Neuron (in vitro differentiated cells): ENCODE measurements at regions not wholly inside any gene's neighbourhood (a gene's known extent, or its start where the extent isn't known, plus 50 kb on each side); places are given as distances from the start of the nearest gene placed in this dataset.

ENCODE experiments used
- H2AFZ ChIP-seq: one replicate; pipeline ENCODE4 v1.6.1; 2013; ENCODE audit warnings: low read depth, mild to moderate bottlenecking, inconsistent platforms, low read length, moderate library complexity
- H3K27me3 ChIP-seq: one replicate; pipeline ENCODE4 v1.6.1; 2013; ENCODE audit warnings: low read length; ENCODE audit not compliant: insufficient read depth
- H3K36me3 ChIP-seq: one replicate; pipeline ENCODE4 v1.6.1; 2013; ENCODE audit warnings: low read length; ENCODE audit not compliant: insufficient read depth
- H3K4me1 ChIP-seq: one replicate; pipeline ENCODE4 v1.6.1; 2013; ENCODE audit warnings: low read length; ENCODE audit not compliant: insufficient read depth
- H3K4me3 ChIP-seq: 2 replicates; pipeline ENCODE4 v1.5.1; 2013; ENCODE audit warnings: mild to moderate bottlenecking, low read length, moderate library complexity
- H3K9me3 ChIP-seq: one replicate; pipeline ENCODE4 v1.6.1; 2013; ENCODE audit warnings: low read length

DNA sequence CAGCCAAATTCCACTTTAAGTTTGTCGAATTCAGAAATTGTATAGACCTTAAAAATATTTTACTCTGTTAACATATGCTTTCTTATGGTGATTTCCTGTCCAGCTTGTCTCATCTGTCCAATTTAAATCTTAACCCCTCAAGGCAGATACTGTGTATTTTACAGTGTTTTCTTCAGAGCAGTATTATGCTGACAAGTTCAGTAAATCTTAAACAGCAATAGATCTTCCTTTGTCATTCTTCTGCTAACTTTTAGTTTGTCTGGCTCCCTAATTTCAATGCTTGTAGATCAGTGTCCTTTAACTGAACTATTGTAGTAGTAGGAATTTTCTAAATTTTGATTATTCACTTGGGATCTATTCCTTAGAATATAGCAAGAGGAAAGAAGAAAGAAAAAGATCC, 52.8 kb upstream of the MEIS1 start:
- no peak overlapping the region for H3K4me3 ChIP-seq
- no peaks in the 10 kb centered on the region for H3K36me3 ChIP-seq
- H2AFZ ChIP-seq = no peak overlapping the region
- no peaks in the 10 kb centered on the region for H3K9me3 ChIP-seq
- H3K27me3 ChIP-seq = no peaks in the 10 kb centered on the region
- no peaks in the 10 kb centered on the region for H3K4me1 ChIP-seq

DNA sequence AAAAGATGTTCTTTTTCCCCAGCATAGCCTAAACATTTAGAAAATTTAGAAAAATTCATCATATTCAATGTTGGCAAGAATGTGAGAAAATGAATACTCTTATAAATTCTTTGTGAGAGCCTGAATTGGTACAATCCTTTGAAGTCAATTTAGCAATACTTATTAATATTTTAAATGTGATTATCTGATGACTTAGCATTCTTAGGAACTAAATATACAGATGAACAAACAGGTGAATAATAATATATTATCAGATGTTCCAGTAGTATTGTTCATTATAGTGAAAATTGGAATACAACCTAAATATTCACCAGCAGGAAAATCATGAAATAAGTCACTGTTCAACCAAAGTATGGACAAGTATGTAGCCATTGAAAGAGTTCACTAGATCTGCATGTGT, 55.5 kb upstream of the MEIS1 start:
- Histone ChIP-seq H3K4me3 (no peak overlapping the region), H3K4me1 (no peaks in the 10 kb centered on the region), H3K9me3 (no peaks in the 10 kb centered on the region), H2AFZ (no peak overlapping the region), H3K27me3 (no peaks in the 10 kb centered on the region), H3K36me3 (no peaks in the 10 kb centered on the region)

DNA sequence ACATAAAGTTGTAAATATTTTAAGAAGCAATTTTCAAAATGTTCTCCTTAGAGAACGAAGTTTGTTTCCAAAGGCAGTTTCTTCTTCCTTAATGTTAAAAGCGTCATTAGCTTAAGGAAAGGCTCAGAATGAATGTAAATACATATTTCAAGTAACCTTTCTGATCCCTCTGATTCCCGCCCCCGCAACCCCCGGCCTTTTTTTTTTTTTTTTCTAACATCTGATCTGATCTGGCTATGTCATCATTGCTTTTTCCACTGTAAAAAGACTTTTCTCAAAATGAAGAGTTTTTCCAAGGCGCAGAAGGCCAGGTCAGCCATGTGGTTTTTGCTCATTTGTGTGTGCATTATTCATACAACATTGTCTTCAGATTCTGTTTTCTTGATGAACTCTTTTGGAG, 57.1 kb upstream of the MEIS1 start:
- H3K36me3 ChIP-seq = no peaks in the 10 kb centered on the region
- no peaks in the 10 kb centered on the region for H3K27me3 ChIP-seq
- H2AFZ ChIP-seq = no peak overlapping the region
- H3K4me3 ChIP-seq = no peak overlapping the region
- no peaks in the 10 kb centered on the region for H3K4me1 ChIP-seq
- H3K9me3 ChIP-seq = no peaks in the 10 kb centered on the region

- no peak overlapping the region for H3K4me3 ChIP-seq
- H3K9me3 ChIP-seq = no peaks in the 10 kb centered on the region
- no peaks in the 10 kb centered on the region for H3K27me3 ChIP-seq
- no peaks in the 10 kb centered on the region for H3K36me3 ChIP-seq
- no peak overlapping the region for H2AFZ ChIP-seq
- no peaks in the 10 kb centered on the region for H3K4me1 ChIP-seq
Measured at GRCh38 chr2:66370824-66371223, 64.1 kb upstream of the MEIS1 start.

DNA sequence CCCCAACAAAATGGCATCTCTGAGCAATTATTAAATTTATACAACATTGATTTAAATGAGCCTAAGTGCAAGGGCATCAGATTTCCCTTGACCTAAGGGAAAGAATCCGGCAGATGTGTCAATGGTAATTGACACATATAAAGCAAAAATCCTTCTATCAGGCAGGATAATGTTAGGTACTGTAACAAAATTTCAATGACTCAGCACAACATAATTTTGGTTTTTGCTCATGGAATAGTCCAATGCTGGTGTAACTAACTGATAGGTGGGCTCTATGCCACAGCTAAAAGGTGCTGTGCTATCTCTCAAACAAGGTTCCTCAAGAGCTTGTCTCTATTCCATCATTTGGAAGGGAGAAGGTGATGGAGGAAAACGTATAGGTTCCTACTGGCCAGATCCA, 68.3 kb upstream of the MEIS1 start:
- Histone ChIP-seq H3K36me3 (no peaks in the 10 kb centered on the region), H3K4me3 (no peak overlapping the region), H3K27me3 (no peaks in the 10 kb centered on the region), H2AFZ (no peak overlapping the region), H3K9me3 (no peaks in the 10 kb centered on the region), H3K4me1 (no peaks in the 10 kb centered on the region)

- Histone ChIP-seq H3K27me3 (no peaks in the 10 kb centered on the region), H3K9me3 (no peaks in the 10 kb centered on the region), H3K4me1 (no peaks in the 10 kb centered on the region)
Measured at GRCh38 chr2:66364495-66365333, 70.2 kb upstream of the MEIS1 start.

GRCh38 chr2:66362701-66363100, 72.2 kb upstream of the MEIS1 start:
- Histone ChIP-seq H3K27me3 (no peaks in the 10 kb centered on the region), H2AFZ (peak overlapping the region; percentile 26), H3K9me3 (no peaks in the 10 kb centered on the region), H3K4me3 (no peak overlapping the region), H3K4me1 (no peaks in the 10 kb centered on the region), H3K36me3 (no peaks in the 10 kb centered on the region)

More at GRCh38 chr2:66364495-66365333, 70.2 kb upstream of the MEIS1 start:
- Histone ChIP-seq H3K4me3 (no peak overlapping the region), H2AFZ (no peak overlapping the region), H3K36me3 (no peaks in the 10 kb centered on the region)

DNA sequence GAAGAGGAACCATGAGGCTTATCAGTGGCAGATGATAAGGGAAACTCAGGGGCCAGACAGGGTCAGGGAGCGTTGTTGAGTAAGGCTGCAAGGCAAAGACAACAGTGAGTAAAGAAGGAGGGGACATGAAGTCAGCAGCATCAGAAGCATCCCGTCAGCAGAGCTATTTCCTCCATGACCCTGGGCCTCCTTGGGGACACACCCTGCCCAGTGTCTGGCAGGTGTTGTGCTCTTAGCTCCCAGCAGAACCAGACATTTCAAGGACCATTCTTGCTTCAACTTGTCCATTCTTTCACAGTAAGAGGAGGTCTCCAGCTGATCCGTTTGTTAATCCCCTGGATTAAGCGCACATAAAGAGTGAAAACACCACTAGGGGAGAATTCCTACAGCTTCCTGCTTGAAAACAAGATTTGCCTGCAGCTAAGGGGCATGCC, 88.7 kb upstream of the MEIS1 start:
- H3K4me3 ChIP-seq = no peak overlapping the region
- H3K9me3 ChIP-seq = no peaks in the 10 kb centered on the region
- H2AFZ ChIP-seq = no peak overlapping the region
- no peaks in the 10 kb centered on the region for H3K4me1 ChIP-seq
- H3K27me3 ChIP-seq = no peaks in the 10 kb centered on the region
- H3K36me3 ChIP-seq = no peaks in the 10 kb centered on the region

GRCh38 chr2:66344087-66344663, 90.8 kb upstream of the MEIS1 start:
- no peaks in the 10 kb centered on the region for H3K9me3 ChIP-seq
- H3K4me1 ChIP-seq = no peaks in the 10 kb centered on the region
- H3K4me3 ChIP-seq = no peak overlapping the region
- no peaks in the 10 kb centered on the region for H3K27me3 ChIP-seq
- no peaks in the 10 kb centered on the region for H3K36me3 ChIP-seq
- no peak overlapping the region for H2AFZ ChIP-seq

GRCh38 chr2:66343259-66343658, 91.7 kb upstream of the MEIS1 start:
- H2AFZ ChIP-seq = no peak overlapping the region
- H3K4me1 ChIP-seq = no peaks in the 10 kb centered on the region
- H3K9me3 ChIP-seq = no peaks in the 10 kb centered on the region
- H3K4me3 ChIP-seq = no peak overlapping the region
- no peaks in the 10 kb centered on the region for H3K27me3 ChIP-seq
- no peaks in the 10 kb centered on the region for H3K36me3 ChIP-seq

GRCh38 chr2:66340521-66340920, 94.4 kb upstream of the MEIS1 start:
- Histone ChIP-seq H3K36me3 (no peaks in the 10 kb centered on the region), H3K9me3 (no peaks in the 10 kb centered on the region), H3K27me3 (no peaks in the 10 kb centered on the region), H3K4me3 (no peak overlapping the region), H2AFZ (no peak overlapping the region), H3K4me1 (no peaks in the 10 kb centered on the region)

DNA sequence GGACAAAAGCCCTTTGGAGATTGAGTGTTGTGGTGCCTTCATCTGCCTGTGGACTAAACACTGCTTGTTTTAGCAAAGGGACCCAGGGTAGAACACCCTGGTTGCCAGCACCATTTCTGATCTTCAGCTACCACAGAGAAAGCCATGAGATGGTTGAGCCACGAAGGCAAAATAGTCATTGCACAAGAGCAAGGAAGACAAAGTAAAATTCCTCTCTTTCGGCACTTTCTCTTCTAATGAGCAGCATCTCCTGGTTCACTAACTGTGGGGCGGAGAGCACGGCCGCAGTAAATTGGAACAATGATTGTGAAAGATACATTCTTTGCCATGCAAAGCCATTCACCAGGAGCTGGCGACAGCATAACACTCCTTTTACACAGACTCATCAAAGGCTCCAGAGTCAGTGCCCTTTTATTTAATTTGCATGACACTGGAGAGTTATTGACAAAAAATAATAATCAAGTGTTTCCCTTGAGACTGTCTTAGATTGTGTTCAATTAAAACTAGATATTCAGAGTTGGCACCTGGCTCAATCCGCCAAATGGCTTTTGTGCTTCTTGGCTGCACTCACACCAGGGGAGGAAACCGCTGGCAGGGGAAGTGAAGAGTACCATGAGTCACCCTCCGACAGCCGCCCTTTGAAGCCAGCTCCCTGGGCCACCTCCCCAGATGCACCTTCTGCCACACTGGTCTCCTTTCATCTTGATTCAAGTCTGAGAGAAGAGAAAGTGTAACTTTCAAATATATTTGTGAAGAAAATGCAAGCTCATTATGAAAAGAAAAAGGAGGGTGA, 100.5 kb upstream of the MEIS1 start:
- Histone ChIP-seq H2AFZ (no peak overlapping the region), H3K4me3 (no peak overlapping the region), H3K4me1 (peaks cover 5% of the 10 kb centered on the region), H3K27me3 (no peaks in the 10 kb centered on the region), H3K36me3 (no peaks in the 10 kb centered on the region), H3K9me3 (no peaks in the 10 kb centered on the region)

DNA sequence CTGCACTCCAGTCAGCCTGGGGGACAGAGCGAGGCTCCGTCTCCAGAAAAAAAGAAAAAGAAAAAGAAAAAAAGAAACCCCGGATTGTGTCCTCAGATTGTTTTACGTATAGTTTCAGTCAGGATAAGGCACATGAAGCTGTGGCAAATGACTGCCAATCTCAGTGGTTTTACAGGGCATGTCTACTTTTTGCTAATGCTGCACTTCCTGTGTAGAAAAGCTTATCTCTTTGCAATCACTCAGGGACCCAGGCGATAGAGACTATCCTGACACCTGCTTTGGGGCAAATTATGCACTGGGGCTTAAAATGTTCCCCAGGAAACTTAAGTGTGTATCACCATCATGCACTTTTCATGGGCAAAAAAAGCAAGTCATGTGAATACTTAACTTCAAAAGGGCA, 103.7 kb upstream of the MEIS1 start:
- Histone ChIP-seq H2AFZ (no peak overlapping the region), H3K4me3 (no peak overlapping the region), H3K4me1 (peaks cover 5% of the 10 kb centered on the region), H3K9me3 (no peaks in the 10 kb centered on the region), H3K36me3 (no peaks in the 10 kb centered on the region), H3K27me3 (no peaks in the 10 kb centered on the region)
